ENCODE measurements at regions not wholly inside any gene's neighbourhood (a gene's known extent, or its start where the extent isn't known, plus 50 kb on each side); places are given as distances from the start of the nearest gene placed in this dataset.

DNA sequence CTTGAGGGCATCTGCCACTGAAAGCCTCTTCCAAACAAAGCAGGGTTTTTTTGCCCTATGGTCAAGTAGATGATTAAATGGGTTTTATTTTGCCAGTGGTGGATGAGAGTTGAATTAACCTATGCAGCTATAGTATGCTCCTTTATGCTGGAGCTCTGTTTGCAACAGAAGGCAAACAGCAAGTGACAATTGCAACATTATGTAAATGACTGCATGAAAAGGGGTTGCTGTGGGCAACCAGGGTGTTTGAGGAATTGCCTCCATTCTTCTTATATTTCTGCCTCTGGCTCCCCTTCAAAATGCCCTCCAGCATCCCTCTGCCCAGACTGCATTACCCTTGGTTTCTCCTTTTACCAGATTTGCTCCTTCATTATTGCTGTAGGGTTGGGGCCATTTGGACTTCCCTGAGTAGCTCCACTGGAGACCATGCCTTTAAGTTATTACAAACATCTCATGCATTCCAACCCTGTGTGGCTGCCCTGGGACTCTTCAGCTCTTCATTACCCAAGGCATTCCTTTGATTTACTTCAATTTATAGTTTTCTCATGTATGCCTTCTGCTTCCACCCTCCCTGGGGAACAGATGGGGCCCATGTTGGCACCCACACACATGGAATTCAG is 398.4 kb downstream of the PRDM2 start:
- in situ Hi-C loops (cut with HindIII; ENCODE audit: low sequenced_read_pairs): no loop called here
- DNase-seq (ENCODE audit: low read depth): no peak
- TF ChIP-seq, protein P1, sequence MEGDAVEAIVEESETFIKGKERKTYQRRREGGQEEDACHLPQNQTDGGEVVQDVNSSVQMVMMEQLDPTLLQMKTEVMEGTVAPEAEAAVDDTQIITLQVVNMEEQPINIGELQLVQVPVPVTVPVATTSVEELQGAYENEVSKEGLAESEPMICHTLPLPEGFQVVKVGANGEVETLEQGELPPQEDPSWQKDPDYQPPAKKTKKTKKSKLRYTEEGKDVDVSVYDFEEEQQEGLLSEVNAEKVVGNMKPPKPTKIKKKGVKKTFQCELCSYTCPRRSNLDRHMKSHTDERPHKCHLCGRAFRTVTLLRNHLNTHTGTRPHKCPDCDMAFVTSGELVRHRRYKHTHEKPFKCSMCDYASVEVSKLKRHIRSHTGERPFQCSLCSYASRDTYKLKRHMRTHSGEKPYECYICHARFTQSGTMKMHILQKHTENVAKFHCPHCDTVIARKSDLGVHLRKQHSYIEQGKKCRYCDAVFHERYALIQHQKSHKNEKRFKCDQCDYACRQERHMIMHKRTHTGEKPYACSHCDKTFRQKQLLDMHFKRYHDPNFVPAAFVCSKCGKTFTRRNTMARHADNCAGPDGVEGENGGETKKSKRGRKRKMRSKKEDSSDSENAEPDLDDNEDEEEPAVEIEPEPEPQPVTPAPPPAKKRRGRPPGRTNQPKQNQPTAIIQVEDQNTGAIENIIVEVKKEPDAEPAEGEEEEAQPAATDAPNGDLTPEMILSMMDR (IDR thresholded peaks at IDR 0.05; ENCODE audit: low read depth, low read length, missing control alignments): no peak
- no peak overlapping the region for H3K4me3 ChIP-seq (ENCODE audit: low read depth, low read length)

DNA sequence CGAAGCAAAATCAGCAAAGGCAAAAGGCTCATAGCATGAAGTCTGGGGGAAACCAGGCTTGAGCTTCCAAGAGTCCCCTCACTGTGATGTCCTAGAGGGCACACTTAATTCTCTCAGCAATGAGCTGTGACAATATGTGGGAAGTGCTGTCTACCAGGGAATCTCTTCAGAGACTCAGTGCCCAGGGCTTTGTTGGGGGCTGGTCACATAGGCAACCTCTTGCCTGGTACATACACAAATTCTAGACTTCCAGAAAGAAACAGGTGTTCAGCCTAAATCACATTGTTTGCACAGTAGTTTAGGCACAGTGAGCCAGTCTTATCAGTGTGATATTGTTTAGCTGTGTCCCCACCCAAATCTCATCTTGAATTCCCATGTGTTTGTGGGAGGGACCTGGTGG is 400.5 kb downstream of the PRDM2 start:
- no peak for DNase-seq (ENCODE audit: low read depth)
- in situ Hi-C loops (cut with HindIII; ENCODE audit: low sequenced_read_pairs): loop anchor here (10.0 kb wide), 1 partner anchor 56 kb away; no protein-coding TSS in a partner anchor
- TF ChIP-seq, protein P1 (IDR thresholded peaks at IDR 0.05; ENCODE audit: low read depth, low read length, missing control alignments): no peak
- H3K4me3 ChIP-seq (ENCODE audit: low read depth, low read length): no peak overlapping the region

DNA sequence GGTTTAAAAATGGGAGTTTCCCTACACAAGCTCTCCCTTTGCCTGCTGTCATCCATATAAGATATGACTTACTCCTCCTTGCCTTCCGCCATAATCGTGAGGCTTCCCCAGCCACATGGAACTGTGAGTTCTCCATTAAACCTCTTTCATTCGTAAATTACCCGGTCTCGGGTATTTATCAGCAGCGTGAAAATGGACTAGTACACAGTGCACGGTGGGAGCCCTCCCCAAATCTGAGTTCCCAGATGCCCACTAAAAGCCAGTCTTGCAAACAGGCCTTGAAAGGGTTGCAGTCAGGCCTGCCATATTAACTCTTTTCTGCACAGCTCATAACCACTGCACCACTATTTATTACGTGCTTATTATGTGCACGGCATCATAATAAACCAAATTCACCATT is 400.9 kb downstream of the PRDM2 start:
- no peak for DNase-seq (ENCODE audit: low read depth)
- H3K4me3 ChIP-seq (ENCODE audit: low read depth, low read length): no peak overlapping the region
- TF ChIP-seq, protein P1 (IDR thresholded peaks at IDR 0.05; ENCODE audit: low read depth, low read length, missing control alignments): no peak
- in situ Hi-C loops (cut with HindIII; ENCODE audit: low sequenced_read_pairs): loop anchor here (10.0 kb wide), 1 partner anchor 56 kb away; no protein-coding TSS in a partner anchor

DNA sequence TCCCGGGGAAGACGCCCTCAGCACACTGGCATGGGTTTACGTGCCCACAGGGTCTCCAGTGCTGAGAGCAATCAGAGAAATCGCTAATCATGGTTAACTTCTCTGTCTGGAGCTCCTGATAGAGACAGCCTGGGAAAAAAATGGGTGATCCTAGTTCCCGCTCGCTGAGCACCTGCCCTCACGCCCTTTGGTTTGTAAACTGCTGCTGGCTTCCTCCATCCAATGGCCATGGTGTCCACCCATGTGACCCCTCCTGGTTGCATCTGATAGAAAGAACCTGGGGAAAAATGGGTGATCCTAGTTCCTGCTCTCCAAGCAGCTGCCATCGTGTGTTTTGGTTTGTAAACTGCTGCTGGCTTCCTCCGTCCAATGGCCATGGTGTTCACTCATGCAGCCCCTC is 402.2 kb downstream of the PRDM2 start:
- in situ Hi-C loops (cut with HindIII; ENCODE audit: low sequenced_read_pairs): loop anchor here (10.0 kb wide), 1 partner anchor 57 kb away; no protein-coding TSS in a partner anchor
- TF ChIP-seq, protein P1 (IDR thresholded peaks at IDR 0.05; ENCODE audit: low read depth, low read length, missing control alignments): no peak
- no peak for DNase-seq (ENCODE audit: low read depth)
- no peak overlapping the region for H3K4me3 ChIP-seq (ENCODE audit: low read depth, low read length)

DNA sequence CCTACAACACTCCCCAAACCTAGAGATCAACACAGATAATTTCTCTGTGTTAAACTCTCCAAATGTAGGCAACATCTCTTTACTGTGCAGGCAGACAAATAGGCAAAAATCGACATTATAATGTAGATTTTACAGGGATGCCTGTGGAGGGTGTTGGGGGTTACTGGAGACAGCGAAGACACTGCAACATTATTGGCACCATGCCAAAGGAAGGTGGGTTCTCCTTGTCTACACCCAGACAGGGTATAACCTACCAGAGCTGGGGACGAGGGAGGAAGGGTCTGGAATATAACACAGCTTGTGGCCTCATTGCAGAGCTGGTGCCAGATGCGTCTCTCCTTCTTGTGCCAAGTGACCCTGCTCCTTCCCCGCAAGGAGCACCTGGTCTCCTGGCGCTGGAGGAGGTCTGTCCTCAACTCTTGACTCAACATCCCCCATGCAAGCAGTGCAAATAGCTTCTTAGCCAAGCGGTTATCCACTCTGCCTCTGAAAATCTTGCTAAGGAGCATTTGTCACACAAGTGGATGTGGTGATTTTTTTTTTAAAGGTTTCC is 404.0 kb downstream of the PRDM2 start:
- in situ Hi-C loops (cut with HindIII; ENCODE audit: low sequenced_read_pairs): loop anchor here (10.0 kb wide), 1 partner anchor 59 kb away; no protein-coding TSS in a partner anchor
- TF ChIP-seq, protein P1 (IDR thresholded peaks at IDR 0.05; ENCODE audit: low read depth, low read length, missing control alignments): no peak
- no peak overlapping the region for H3K4me3 ChIP-seq (ENCODE audit: low read depth, low read length)
- no peak for DNase-seq (ENCODE audit: low read depth)

DNA sequence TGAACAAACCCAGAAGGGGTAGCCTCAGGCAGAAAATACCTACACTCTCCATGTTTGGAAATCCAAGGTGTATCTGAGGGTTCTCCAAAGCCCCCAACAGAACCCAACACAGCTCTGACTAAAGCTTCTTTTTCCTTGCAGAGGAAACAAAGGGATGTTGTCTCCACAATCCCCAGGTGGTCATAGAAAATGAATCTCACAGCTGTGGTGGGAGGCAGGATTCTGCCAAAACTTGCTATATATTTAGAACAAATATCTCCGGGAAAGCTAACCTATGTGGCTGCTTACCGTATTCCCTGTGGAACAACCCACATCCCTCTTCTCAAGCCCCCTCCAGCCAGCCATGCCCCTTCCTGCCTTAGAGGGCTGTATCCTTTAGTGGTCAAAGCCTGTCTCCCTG is 406.1 kb downstream of the PRDM2 start:
- TF ChIP-seq, protein P1 (IDR thresholded peaks at IDR 0.05; ENCODE audit: low read depth, low read length, missing control alignments): no peak
- H3K4me3 ChIP-seq (ENCODE audit: low read depth, low read length): no peak overlapping the region
- in situ Hi-C loops (cut with HindIII; ENCODE audit: low sequenced_read_pairs): loop anchor here (10.0 kb wide), 1 partner anchor 61 kb away; no protein-coding TSS in a partner anchor
- DNase-seq (ENCODE audit: low read depth): no peak
